Stomach (tissue), 8 donors: ENCODE measurements at regions not wholly inside any gene's neighbourhood (a gene's known extent, or its start where the extent isn't known, plus 50 kb on each side); places are given as distances from the start of the nearest gene placed in this dataset.

Source experiments
- DNase-seq, 2 donors: peaks; one replicate each; pipeline versions ENCODE4 v3.0.0 to v3.0.0-alpha.2; 2013 to 2019
- H3K27ac ChIP-seq, 5 donors: fragments of 200-600 bp in 4 of 5; sonication (generic) in 4 of 5; one replicate each; pipeline ENCODE4 v1.5.1; 2013 to 2019; ENCODE audit warnings: mild to moderate bottlenecking in 1 of 5, moderate library complexity in 1 of 5
- H3K27me3 ChIP-seq, 3 donors: fragments of 200-600 bp; sonication (generic); one replicate each; pipeline ENCODE4 v1.5.1; 2017 to 2019; ENCODE audit warnings: mixed run types in 1 of 3
- H3K36me3 ChIP-seq, 4 donors: fragments of 200-600 bp; sonication (generic); 1 replicate in 3 of 4; 2 replicates in 1 of 4; pipeline ENCODE4 v1.5.1; 2016 to 2019
- H3K4me1 ChIP-seq, 4 donors: fragments of 200-600 bp; sonication (generic); one replicate each; pipeline ENCODE4 v1.5.1; 2016 to 2019
- H3K4me3 ChIP-seq, 4 donors: fragments of 200-600 bp; sonication (generic) in 3 of 4; one replicate each; pipeline ENCODE4 v1.5.1; 2016 to 2019; ENCODE audit warnings: mild to moderate bottlenecking in 1 of 4
- H3K9me3 ChIP-seq, 4 donors: fragments of 200-600 bp; sonication (generic); one replicate each; pipeline ENCODE4 v1.5.1; 2016 to 2019
- CTCF ChIP-seq, 7 experiments: fragments of 450-650 bp in 4 of 7; fragments of 200-600 bp in 3 of 7; sonication (generic) in 3 of 7; IDR thresholded peaks; one replicate each; pipeline ENCODE4 v1.5.1; 2016 to 2019; ENCODE audit warnings: antibody characterized with exemption in 7 of 7, control low read depth in 2 of 7, mild to moderate bottlenecking in 1 of 7
- EP300 ChIP-seq: sonication (generic); formaldehyde crosslinking; IDR thresholded peaks from one replicate; pipeline ENCODE4 v1.6.1; 2017; ENCODE audit warnings: antibody characterized with exemption
- POLR2A ChIP-seq, 4 donors: fragments of 450-650 bp; IDR thresholded peaks; one replicate each; pipeline ENCODE4 v1.6.1; 2016; ENCODE audit warnings: antibody characterized with exemption in 4 of 4, control low read depth in 2 of 4, mild to moderate bottlenecking in 1 of 4, moderate library complexity in 1 of 4
- POLR2AphosphoS5 ChIP-seq, 3 donors: sonication (generic); formaldehyde crosslinking; IDR thresholded peaks; one replicate each; pipeline ENCODE4 v1.6.1; 2016; ENCODE audit warnings: antibody characterized with exemption in 3 of 3
- WGBS, 5 donors: extraction: QIAGEN DNeasy Blood & Tissue Kit in 3 of 5; methylation state at CpG; one replicate each; pipeline versions ENCODE4 v1.1.5 to v1.1.7; 2013 to 2018; 5-methylcytosine and 5-hydroxymethylcytosine counted together
- intact Hi-C: fragments of 100-400 bp; cut with DNase I; formaldehyde crosslinking; loops from one replicate; pipeline ENCODE4 v1.15.1; 2023; ENCODE audit warnings: low total_unique reads
- donor health status: healthy with polysubstance abuse.
- donor health status: Bipolar disorder and iron deficiency.
- donor health status: healthy.

GRCh38 chrX:140206657-140207056 lies 241.3 kb upstream of the CXorf66 start:
- Histone ChIP-seq H3K9me3 (no peaks in the 10 kb centered on the region), H3K4me1 (no peaks in the 10 kb centered on the region), H3K27me3 (no peaks in the 10 kb centered on the region), H3K36me3 (no peaks in the 10 kb centered on the region), H3K27ac (no peak overlapping the region), H3K4me3 (no peak overlapping the region)
- 92 to 100% (median 94%) methylated on average over 1 of the region's 1 CpG for WGBS, 5 donors
- DNase-seq = no peak
- intact Hi-C loops = no loop called here
- TF ChIP-seq POLR2AphosphoS5 (IDR thresholded peaks at IDR 0.05) (no peak), POLR2A (IDR thresholded peaks at IDR 0.05) (no peak)

DNA sequence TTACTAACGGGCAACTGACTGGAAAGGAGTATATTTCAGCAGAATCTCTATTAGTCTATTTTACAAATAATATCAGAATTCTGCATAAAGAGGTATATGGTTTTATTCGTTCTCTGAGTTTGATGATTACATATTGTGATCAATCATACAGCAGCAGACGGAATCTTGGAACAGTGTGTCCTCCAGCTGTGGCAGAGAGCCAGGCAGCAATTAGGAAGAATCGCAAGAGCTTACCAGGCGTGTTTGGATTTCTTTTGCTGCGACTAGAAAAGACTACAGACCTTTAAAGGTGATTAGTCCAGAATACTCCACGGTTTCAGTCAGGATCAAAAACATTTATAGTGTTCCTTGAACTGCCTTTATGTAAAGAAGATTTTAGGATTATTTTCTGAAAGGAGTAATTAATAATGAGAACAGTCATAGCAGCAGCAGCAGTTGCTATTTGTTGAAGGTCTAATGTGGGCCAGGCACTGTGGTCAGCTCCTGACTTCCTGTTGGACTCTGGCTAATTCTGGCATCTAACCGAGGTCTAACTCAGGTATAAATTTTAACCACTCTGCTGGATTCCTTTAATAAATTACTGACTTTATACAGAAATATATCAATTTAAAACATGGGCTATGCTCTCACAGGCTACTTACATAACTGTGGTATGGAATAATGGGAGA lies 225.3 kb upstream of the CXorf66 start:
- Histone ChIP-seq H3K36me3 (no peaks in the 10 kb centered on the region), H3K4me3 (no peak overlapping the region), H3K9me3 (no peaks in the 10 kb centered on the region), H3K4me1 (no peaks in the 10 kb centered on the region), H3K27ac (no peak overlapping the region), H3K27me3 (no peaks in the 10 kb centered on the region)
- intact Hi-C loops = no loop called here
- TF ChIP-seq POLR2A (IDR thresholded peaks at IDR 0.05) = no peak
- no peak for TF ChIP-seq CTCF (IDR thresholded peaks at IDR 0.05)
- TF ChIP-seq POLR2AphosphoS5 (IDR thresholded peaks at IDR 0.05) = no peak
- 19 to 40% (median 25%) methylated on average over 8 of the region's 8 CpGs for WGBS, 5 donors
- peak; percentile 31 to 47 for DNase-seq

- WGBS, 5 donors = 47 to 71% (median 53%) methylated on average over 3 of the region's 3 CpGs
- Histone ChIP-seq H3K9me3 (no peaks in the 10 kb centered on the region), H3K36me3 (no peaks in the 10 kb centered on the region), H3K4me1 (no peaks in the 10 kb centered on the region), H3K27ac (no peak overlapping the region), H3K27me3 (no peaks in the 10 kb centered on the region), H3K4me3 (no peak overlapping the region)
- TF ChIP-seq POLR2A (IDR thresholded peaks at IDR 0.05) = no peak
- TF ChIP-seq EP300 = no peak
- TF ChIP-seq CTCF (IDR thresholded peaks at IDR 0.05) = no peak
- no peak for TF ChIP-seq POLR2AphosphoS5 (IDR thresholded peaks at IDR 0.05)
- DNase-seq = no peak
- intact Hi-C loops = no loop called here
These were observed 215.3 kb upstream of the CXorf66 start for GRCh38 chrX:140180585-140180984.

DNA sequence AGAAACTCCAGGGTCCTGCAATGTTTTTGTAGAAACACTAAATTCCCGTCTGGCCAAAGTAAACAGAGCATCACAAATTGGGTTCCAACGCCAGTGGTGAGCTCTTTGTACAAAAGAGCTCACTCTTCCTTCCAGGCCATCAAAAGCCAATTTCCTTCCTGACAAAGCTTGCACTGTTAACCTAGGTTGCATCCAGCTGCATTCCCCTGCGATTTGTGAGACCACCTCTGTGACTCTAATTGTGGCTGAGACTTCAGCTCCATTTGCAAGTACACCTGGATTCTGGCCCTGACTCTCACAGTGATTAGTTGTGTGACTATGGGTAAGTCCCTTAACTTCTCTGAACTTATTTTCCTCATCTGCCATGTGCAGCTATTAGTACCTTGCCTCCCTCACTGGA lies 212.5 kb upstream of the CXorf66 start:
- no peaks in the 10 kb centered on the region for H3K36me3 ChIP-seq
- H3K4me1 ChIP-seq = no peaks in the 10 kb centered on the region
- no peak overlapping the region for H3K4me3 ChIP-seq
- no peak for DNase-seq
- peaks cover 0 to 2% (median under 1%) of the 10 kb centered on the region in 4 donors for H3K9me3 ChIP-seq
- no peak overlapping the region for H3K27ac ChIP-seq
- intact Hi-C loops = no loop called here
- TF ChIP-seq POLR2A (IDR thresholded peaks at IDR 0.05) (no peak), EP300 (no peak), POLR2AphosphoS5 (IDR thresholded peaks at IDR 0.05) (no peak), CTCF (IDR thresholded peaks at IDR 0.05) (no peak)
- H3K27me3 ChIP-seq = no peaks in the 10 kb centered on the region
- WGBS, 5 donors = 16 to 41% (median 24%) methylated on average over 2 to 3 of the region's 3 CpGs

DNA sequence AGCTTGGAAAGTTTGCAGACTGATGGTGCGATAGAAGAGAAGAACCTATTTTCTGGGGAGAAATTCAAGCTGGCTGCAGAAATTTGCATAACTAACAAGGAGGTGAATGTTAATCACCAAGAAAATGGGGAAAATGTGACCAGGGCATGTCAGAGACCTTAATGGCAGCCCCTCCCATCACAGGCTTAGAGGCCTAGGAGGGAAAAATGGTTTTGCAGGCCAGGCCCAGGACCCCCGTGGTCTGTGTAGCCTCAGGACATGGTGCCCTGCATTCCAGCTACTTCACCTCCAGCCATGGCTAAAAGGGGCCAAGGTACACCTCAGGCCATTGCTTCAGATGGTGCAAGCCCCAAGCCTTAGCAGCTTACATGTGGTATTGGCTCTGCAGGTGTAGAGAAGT lies 207.1 kb upstream of the CXorf66 start:
- H3K36me3 ChIP-seq = no peaks in the 10 kb centered on the region
- no peaks in the 10 kb centered on the region for H3K4me1 ChIP-seq
- 73 to 100% (median 92%) methylated on average over 1 to 2 of the region's 2 CpGs for WGBS, 5 donors
- no peak overlapping the region for H3K27ac ChIP-seq
- no peak overlapping the region for H3K4me3 ChIP-seq
- no peak for DNase-seq
- intact Hi-C loops = no loop called here
- TF ChIP-seq CTCF (IDR thresholded peaks at IDR 0.05) = no peak
- no peak for TF ChIP-seq EP300
- TF ChIP-seq POLR2AphosphoS5 (IDR thresholded peaks at IDR 0.05) = no peak
- peaks cover 0 to 17% (median 6%) of the 10 kb centered on the region in 4 donors for H3K9me3 ChIP-seq
- no peaks in the 10 kb centered on the region for H3K27me3 ChIP-seq
